WERI-Rb-1 (cell line): ENCODE measurements at regions not wholly inside any gene's neighbourhood (a gene's known extent, or its start where the extent isn't known, plus 50 kb on each side); places are given as distances from the start of the nearest gene placed in this dataset.
"Not testable (repeated sequence)": the region's sequence is repeated elsewhere in the genome, so short reads cannot be mapped to it uniquely, and the experiment has no call there.

Experiments used
- DNase-seq: peaks from one replicate; pipeline ENCODE4 v3.0.0-alpha.2; 2020
- H3K27ac ChIP-seq: fragments of 250-450 bp; sonication (Bioruptor Pico); 2 replicates; pipeline ENCODE4 v1.5.1; 2020; ENCODE audit warnings: mild to moderate bottlenecking, moderate library complexity
- H3K27me3 ChIP-seq: fragments of 250-450 bp; sonication (Bioruptor Pico); 2 replicates; pipeline ENCODE4 v1.5.1; 2021; ENCODE audit warnings: mild to moderate bottlenecking, low read depth, moderate library complexity; ENCODE audit not compliant: insufficient read depth, severe bottlenecking
- H3K36me3 ChIP-seq: fragments of 250-450 bp; sonication (Bioruptor Pico); 2 replicates; pipeline ENCODE4 v1.5.1; 2020; ENCODE audit warnings: mild to moderate bottlenecking, moderate library complexity
- H3K4me3 ChIP-seq: 2 replicates; pipeline ENCODE4 v1.5.1; 2011; ENCODE audit warnings: low read depth, mild to moderate bottlenecking, control low read depth, low read length
- H3K9me3 ChIP-seq: fragments of 250-450 bp; sonication (Bioruptor Pico); 2 replicates; pipeline ENCODE4 v1.5.1; 2021; ENCODE audit warnings: mild to moderate bottlenecking, moderate library complexity; ENCODE audit not compliant: severe bottlenecking
- TF ChIP-seq, protein P1 (sequence below): IDR thresholded peaks from 2 replicates; pipeline ENCODE4 v1.5.1; 2011; ENCODE audit warnings: low read depth, mild to moderate bottlenecking, control low read depth, inconsistent platforms, low read length

DNA sequence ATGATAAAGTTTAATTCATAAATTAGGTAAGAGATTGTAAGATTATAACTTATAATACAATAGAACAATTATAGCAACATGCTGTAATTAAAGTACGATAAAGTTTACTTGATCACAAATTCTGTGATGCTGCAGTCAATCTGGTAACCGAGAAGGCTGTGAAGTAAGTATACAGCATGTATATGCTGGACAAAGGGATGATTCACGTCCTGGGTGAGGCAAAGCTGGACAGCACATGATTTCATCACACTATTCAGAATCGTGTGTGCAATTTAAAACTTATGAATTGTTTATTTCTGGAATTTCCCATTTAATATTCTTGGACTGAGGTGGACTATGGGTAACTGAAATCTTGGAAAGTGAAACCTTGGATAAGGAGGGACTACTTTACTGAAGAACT is 522.2 kb upstream of the CNTNAP5 start:
- Histone ChIP-seq H3K4me3 (no peak overlapping the region), H3K27me3 (no peaks in the 10 kb centered on the region), H3K27ac (no peak overlapping the region), H3K9me3 (no peaks in the 10 kb centered on the region), H3K36me3 (no peaks in the 10 kb centered on the region)
- TF ChIP-seq, protein P1, sequence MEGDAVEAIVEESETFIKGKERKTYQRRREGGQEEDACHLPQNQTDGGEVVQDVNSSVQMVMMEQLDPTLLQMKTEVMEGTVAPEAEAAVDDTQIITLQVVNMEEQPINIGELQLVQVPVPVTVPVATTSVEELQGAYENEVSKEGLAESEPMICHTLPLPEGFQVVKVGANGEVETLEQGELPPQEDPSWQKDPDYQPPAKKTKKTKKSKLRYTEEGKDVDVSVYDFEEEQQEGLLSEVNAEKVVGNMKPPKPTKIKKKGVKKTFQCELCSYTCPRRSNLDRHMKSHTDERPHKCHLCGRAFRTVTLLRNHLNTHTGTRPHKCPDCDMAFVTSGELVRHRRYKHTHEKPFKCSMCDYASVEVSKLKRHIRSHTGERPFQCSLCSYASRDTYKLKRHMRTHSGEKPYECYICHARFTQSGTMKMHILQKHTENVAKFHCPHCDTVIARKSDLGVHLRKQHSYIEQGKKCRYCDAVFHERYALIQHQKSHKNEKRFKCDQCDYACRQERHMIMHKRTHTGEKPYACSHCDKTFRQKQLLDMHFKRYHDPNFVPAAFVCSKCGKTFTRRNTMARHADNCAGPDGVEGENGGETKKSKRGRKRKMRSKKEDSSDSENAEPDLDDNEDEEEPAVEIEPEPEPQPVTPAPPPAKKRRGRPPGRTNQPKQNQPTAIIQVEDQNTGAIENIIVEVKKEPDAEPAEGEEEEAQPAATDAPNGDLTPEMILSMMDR = no peak
- no peak for DNase-seq

DNA sequence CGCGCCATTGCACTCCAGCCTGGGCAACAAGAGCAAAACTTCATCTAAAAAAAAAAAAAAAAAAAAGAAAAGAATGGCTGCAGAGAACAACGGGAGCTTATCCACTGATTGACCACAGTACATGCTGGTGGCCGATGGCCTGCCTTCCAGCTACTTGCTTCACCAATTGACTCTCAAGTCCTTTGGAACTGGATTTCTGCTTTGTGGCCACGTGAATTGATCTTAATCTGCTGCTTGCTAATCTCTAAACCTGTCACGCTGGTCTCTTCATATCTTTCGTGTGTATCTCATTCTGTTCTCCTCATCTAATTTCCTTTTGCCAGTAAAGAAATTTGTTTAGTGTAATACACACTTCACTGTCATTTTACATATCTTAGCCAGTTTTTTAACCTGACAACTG is 512.5 kb upstream of the CNTNAP5 start:
- H3K27ac ChIP-seq = no peak overlapping the region
- no peak for DNase-seq
- no peaks in the 10 kb centered on the region for H3K36me3 ChIP-seq
- no peaks in the 10 kb centered on the region for H3K9me3 ChIP-seq
- no peaks in the 10 kb centered on the region for H3K27me3 ChIP-seq
- TF ChIP-seq, protein P1 = no peak
- no peak overlapping the region for H3K4me3 ChIP-seq

DNA sequence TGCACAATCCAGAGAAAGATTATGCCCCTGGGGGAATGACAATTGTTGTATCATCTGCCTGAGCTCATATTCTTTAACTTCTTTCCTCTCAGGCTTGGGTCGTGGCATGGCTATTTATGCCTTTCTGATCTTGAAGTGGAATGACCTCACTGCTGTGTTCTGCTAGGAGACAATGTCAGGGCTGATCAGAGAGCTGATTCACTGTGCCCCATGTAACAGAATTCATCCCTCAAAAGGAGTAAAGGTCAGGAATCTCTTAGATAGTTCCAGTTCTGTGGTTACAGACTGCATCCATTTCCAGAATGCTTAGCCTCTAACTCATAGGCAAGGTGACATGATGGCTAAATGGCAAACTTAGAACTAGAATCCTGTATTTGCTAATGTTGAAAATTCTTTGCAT is 511.7 kb upstream of the CNTNAP5 start:
- Histone ChIP-seq H3K27me3 (no peaks in the 10 kb centered on the region), H3K4me3 (no peak overlapping the region), H3K27ac (no peak overlapping the region), H3K9me3 (no peaks in the 10 kb centered on the region), H3K36me3 (no peaks in the 10 kb centered on the region)
- DNase-seq = no peak
- TF ChIP-seq, protein P1 = no peak

DNA sequence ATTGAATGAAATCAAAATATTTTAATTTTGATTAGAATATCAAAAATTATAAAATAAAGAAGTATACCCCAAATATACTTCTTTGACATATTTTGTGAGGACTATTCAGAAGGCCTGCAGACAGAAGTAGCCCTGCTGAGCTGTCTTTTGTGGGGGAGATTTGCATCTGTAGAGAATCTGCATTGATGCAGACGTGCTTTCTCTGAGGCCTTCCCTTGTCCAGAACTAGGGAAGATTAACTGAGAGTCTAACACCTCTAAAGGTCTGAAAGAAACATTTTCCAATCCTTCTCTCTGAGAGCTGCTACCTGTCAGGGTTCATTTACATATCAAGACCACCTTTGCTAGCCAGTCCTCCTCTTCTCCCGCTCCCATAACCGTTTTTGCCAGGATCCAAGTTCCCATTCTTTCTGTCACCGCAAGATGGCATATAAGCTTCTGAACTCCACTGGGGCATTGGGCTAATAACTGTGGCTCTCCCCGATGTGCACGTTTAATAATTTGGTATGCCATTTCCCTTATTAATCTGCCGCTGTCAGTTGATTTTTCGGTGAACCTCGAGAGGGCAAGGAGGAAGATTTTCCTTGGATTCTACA is 510.4 kb upstream of the CNTNAP5 start:
- no peak overlapping the region for H3K27ac ChIP-seq
- no peak overlapping the region for H3K4me3 ChIP-seq
- H3K9me3 ChIP-seq = no peaks in the 10 kb centered on the region
- DNase-seq = no peak
- no peaks in the 10 kb centered on the region for H3K27me3 ChIP-seq
- H3K36me3 ChIP-seq = no peaks in the 10 kb centered on the region
- TF ChIP-seq, protein P1 = no peak

DNA sequence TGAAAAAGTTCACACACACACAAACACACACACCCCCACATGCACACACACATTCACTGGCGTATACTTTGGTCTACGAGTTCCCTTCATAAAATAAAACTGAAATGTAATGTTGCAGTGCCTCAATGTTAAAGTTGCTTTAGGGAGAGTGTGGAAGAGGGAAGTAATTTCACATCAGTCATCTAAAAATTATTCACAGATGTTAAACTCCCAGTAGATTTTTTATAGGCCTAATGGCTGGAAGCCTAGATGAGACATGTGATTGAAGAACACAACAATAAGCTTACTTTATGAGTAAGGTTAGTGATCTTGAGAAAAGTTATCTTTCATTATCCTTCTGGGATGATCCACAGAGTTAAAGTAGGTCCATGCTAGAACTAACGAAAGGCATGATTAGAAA is 506.7 kb upstream of the CNTNAP5 start:
- no peaks in the 10 kb centered on the region for H3K9me3 ChIP-seq
- no peaks in the 10 kb centered on the region for H3K36me3 ChIP-seq
- no peak overlapping the region for H3K27ac ChIP-seq
- TF ChIP-seq, protein P1 = no peak
- DNase-seq = no peak
- no peak overlapping the region for H3K4me3 ChIP-seq
- H3K27me3 ChIP-seq = no peaks in the 10 kb centered on the region

DNA sequence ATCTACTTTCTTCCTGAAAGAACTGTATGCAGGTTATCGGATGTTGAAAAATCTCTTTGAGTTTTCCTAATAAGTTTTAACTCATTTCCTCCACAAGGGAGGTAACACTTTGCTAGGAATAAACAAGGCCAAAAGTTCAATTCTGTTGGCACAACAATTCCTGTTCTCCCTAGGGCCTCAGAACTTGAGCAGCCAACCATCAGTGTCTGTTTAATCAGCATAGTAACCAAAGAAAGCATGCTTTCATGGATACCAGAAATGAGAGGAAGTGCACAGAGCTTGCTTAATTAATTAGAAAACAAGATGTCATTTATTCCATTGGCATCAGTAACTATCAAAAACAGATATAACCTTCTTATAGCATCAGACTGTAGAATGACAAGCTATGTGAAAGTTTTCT is 503.2 kb upstream of the CNTNAP5 start:
- Histone ChIP-seq H3K4me3 (no peak overlapping the region), H3K27me3 (no peaks in the 10 kb centered on the region), H3K36me3 (no peaks in the 10 kb centered on the region), H3K27ac (no peak overlapping the region), H3K9me3 (no peaks in the 10 kb centered on the region)
- no peak for DNase-seq
- TF ChIP-seq, protein P1 = no peak

DNA sequence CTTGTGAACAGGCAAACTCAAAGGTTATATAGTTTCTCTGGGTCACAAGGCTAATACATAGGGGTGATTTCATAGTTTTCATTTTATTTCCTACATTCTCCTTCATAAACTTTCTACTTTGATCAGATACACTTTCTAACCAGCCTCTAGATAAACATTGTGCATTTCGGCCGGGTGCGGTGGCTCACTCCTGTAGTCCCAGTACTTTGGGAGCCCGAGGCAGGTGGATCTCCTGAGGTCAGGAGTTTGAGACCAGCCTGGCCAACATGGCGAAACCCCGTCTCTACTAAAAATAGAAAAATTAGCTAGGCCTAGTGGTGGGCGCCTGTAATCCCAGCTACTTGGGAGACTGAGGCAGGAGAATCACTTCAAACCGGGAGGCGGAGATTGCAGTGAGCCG is 502.6 kb upstream of the CNTNAP5 start:
- H3K9me3 ChIP-seq, H3K27me3 ChIP-seq: not testable (repeated sequence)

More for the DNA sequence above, 502.6 kb upstream of the CNTNAP5 start:
- not testable (repeated sequence) for H3K27ac ChIP-seq, H3K4me3 ChIP-seq, DNase-seq, H3K36me3 ChIP-seq
